PC-3 (cell line): ENCODE measurements at regions not wholly inside any gene's neighbourhood (a gene's known extent, or its start where the extent isn't known, plus 50 kb on each side); places are given as distances from the start of the nearest gene placed in this dataset.

Source experiments
- ATAC-seq: fragments of 200-7000 bp; cut with Tn5 transposase; 2 replicates; pipeline ENCODE4 v1.9.1; 2020; ENCODE audit warnings: mild to moderate bottlenecking, moderate library complexity
- BruUV-seq: library from RNA; stranded (reverse); fragments of 400-500 nt; replicated peaks from 2 replicates; lab custom pipeline; 2021; lab: Mats Ljungman, UMichigan
- CTCF ChIA-PET: fragments of 300-600 bp; sonication (Branson Sonifier 250); formaldehyde crosslinking; loops from one replicate; lab custom pipeline; 2022; ENCODE audit warnings: antibody characterized with exemption; lab: Charles Lee
- POLR2A ChIA-PET: fragments of 300-600 bp; sonication (Branson Sonifier 250); formaldehyde crosslinking; loops from one replicate; lab custom pipeline; 2022; ENCODE audit warnings: antibody characterized with exemption; ENCODE audit not compliant: unreplicated experiment; lab: Charles Lee
- DNase-seq: peaks from one replicate; pipeline ENCODE4 v3.0.0-alpha.2; 2015
- H2AFZ ChIP-seq: fragments of 300-600 bp; sonication (generic); 2 replicates; pipeline ENCODE4 v1.6.0; 2016; ENCODE audit warnings: antibody characterized with exemption, low read length
- H3F3A ChIP-seq: fragments of 300-600 bp; sonication (generic); one replicate; pipeline ENCODE4 v1.6.0; 2017; ENCODE audit warnings: antibody characterized with exemption, low read length, control low read depth, mild to moderate bottlenecking; ENCODE audit not compliant: unreplicated experiment
- H3K27ac ChIP-seq: fragments of 300-600 bp; sonication (generic); 2 replicates; pipeline ENCODE4 v1.5.1; 2016; ENCODE audit warnings: mild to moderate bottlenecking, low read length
- H3K27me3 ChIP-seq: fragments of 300-600 bp; sonication (generic); 2 replicates; pipeline ENCODE4 v1.6.1; 2016; ENCODE audit warnings: low read length, mixed read lengths
- H3K36me3 ChIP-seq: fragments of 300-600 bp; sonication (generic); 2 replicates; pipeline ENCODE4 v1.6.1; 2016; ENCODE audit warnings: low read depth, mixed run types, low read length, mixed read lengths
- H3K4me1 ChIP-seq: fragments of 300-600 bp; sonication (generic); 2 replicates; pipeline ENCODE4 v1.5.1; 2016; ENCODE audit warnings: low read length; ENCODE audit not compliant: insufficient read depth
- H3K4me2 ChIP-seq: fragments of 300-600 bp; sonication (generic); 2 replicates; pipeline ENCODE4 v1.6.0; 2016; ENCODE audit warnings: low read length
- H3K4me3 ChIP-seq: fragments of 300-600 bp; sonication (generic); 2 replicates; pipeline ENCODE4 v1.5.1; 2016; ENCODE audit warnings: mild to moderate bottlenecking, low read length, mixed read lengths
- H3K79me2 ChIP-seq: fragments of 300-600 bp; sonication (generic); 2 replicates; pipeline ENCODE4 v1.6.1; 2017; ENCODE audit warnings: low read length, mixed read lengths
- H3K9ac ChIP-seq: fragments of 300-600 bp; sonication (generic); 2 replicates; pipeline ENCODE4 v1.6.0; 2016; ENCODE audit warnings: mild to moderate bottlenecking, low read length
- H3K9me2 ChIP-seq: fragments of 300-600 bp; sonication (generic); replicated peaks from 2 replicates; pipeline ENCODE4 v1.6.1; 2016; ENCODE audit warnings: mixed run types, low read length, mixed read lengths
- H3K9me3 ChIP-seq: fragments of 300-600 bp; sonication (generic); 2 replicates; pipeline ENCODE4 v1.6.1; 2016; ENCODE audit warnings: low read length, mixed read lengths
- H4K20me1 ChIP-seq: fragments of 300-600 bp; sonication (generic); 2 replicates; pipeline ENCODE4 v1.6.1; 2016; ENCODE audit warnings: low read length, mixed read lengths
- CTCF ChIP-seq: fragments of 300-600 bp; sonication (generic); conservative IDR thresholded peaks from 2 replicates; pipeline ENCODE4 v1.5.1; 2017; ENCODE audit warnings: antibody characterized with exemption, low read depth, mild to moderate bottlenecking, low read length
- EZH2 ChIP-seq: fragments of 300-600 bp; sonication (generic); IDR thresholded peaks from one replicate; pipeline ENCODE4 v1.6.1; 2017; ENCODE audit warnings: antibody characterized with exemption, mild to moderate bottlenecking, low read length; ENCODE audit not compliant: unreplicated experiment
- EZH2phosphoT487 ChIP-seq: fragments of 300-600 bp; sonication (generic); IDR thresholded peaks from 2 replicates; pipeline ENCODE4 v1.6.1; 2018; ENCODE audit warnings: mild to moderate bottlenecking, antibody characterized with exemption, low read length, borderline replicate concordance
- intact Hi-C: fragments of 100-400 bp; cut with micrococcal nuclease; formaldehyde crosslinking; loops from 2 replicates; pipeline ENCODE4 v1.9.0; 2023

GRCh38 chr3:14274999-14275961 is 96.7 kb downstream of the LSM3 start:
- BruUV-seq: no TSS peak
- H3K9me2 ChIP-seq: no peaks in the 10 kb centered on the region
- H3K27ac ChIP-seq: no peak overlapping the region
- POLR2A ChIA-PET: interaction anchor here (0.7 kb wide), 1 partner anchor 32 kb away, joined by 3 read pairs; no protein-coding TSS in a partner anchor
- ATAC-seq: no peak
- intact Hi-C loops: no loop called here
- H3K4me2 ChIP-seq: no peak overlapping the region
- peak; percentile 54 for TF ChIP-seq CTCF
- TF ChIP-seq EZH2: no peak
- no peaks in the 10 kb centered on the region for H3K4me1 ChIP-seq
- H3K9ac ChIP-seq: no peak overlapping the region
- H4K20me1 ChIP-seq: no peaks in the 10 kb centered on the region
- no peaks in the 10 kb centered on the region for H3K79me2 ChIP-seq
- H3F3A ChIP-seq: no peaks in the 10 kb centered on the region
- peak; percentile 12 for DNase-seq
- H3K27me3 ChIP-seq: no peaks in the 10 kb centered on the region
- CTCF ChIA-PET: no interaction called here
- no peaks in the 10 kb centered on the region for H3K36me3 ChIP-seq
- H3K9me3 ChIP-seq: no peaks in the 10 kb centered on the region
- H3K4me3 ChIP-seq: no peak overlapping the region
- H2AFZ ChIP-seq: no peak overlapping the region

GRCh38 chr3:14275962-14276909 is 97.6 kb downstream of the LSM3 start:
- Histone ChIP-seq H3K9ac (no peak overlapping the region), H2AFZ (no peak overlapping the region), H3K4me3 (no peak overlapping the region), H3K9me3 (no peaks in the 10 kb centered on the region), H4K20me1 (no peaks in the 10 kb centered on the region), H3K4me2 (no peak overlapping the region), H3K79me2 (no peaks in the 10 kb centered on the region), H3K27me3 (no peaks in the 10 kb centered on the region), H3F3A (no peaks in the 10 kb centered on the region), H3K4me1 (no peaks in the 10 kb centered on the region), H3K9me2 (no peaks in the 10 kb centered on the region), H3K36me3 (no peaks in the 10 kb centered on the region), H3K27ac (no peak overlapping the region)
- ATAC-seq: no peak
- intact Hi-C loops: no loop called here
- POLR2A ChIA-PET: interaction anchor here (0.7 kb wide), 1 partner anchor 31 kb away, joined by 3 read pairs; no protein-coding TSS in a partner anchor
- DNase-seq: no peak
- TF ChIP-seq EZH2phosphoT487 (no peak), CTCF (no peak), EZH2 (no peak)
- BruUV-seq: no TSS peak
- CTCF ChIA-PET: no interaction called here
